ENCODE measurements at regions not wholly inside any gene's neighbourhood (a gene's known extent, or its start where the extent isn't known, plus 50 kb on each side); places are given as distances from the start of the nearest gene placed in this dataset.

- no peaks in the 10 kb centered on the region for H3K27me3 ChIP-seq (replicated peaks in 1 of 4; ENCODE audit: control insufficient read depth in 3 of 4, extremely low read depth in 1 of 4, insufficient read depth in 3 of 4, low read length in 3 of 4)
- H2AK5ac ChIP-seq (ENCODE audit: low read depth, low read length) = no peak overlapping the region
- H2AFZ ChIP-seq (ENCODE audit: low read length) = no peak overlapping the region
- H3K27ac ChIP-seq (ENCODE audit: low read depth, low read length) = no peak overlapping the region
- no peak overlapping the region for H2BK120ac ChIP-seq (replicated peaks; ENCODE audit: low read depth, low read length)
- ChIA-PET CTCF (ENCODE audit: partially characterized antibody) (interaction anchor here (0.6 to 0.7 kb wide), 2 partner anchors 10 to 129 kb away, joined by 3 read pairs; no protein-coding TSS in a partner anchor), POLR2A (ENCODE audit: partially characterized antibody) (no interaction called here)
- DNase-seq (ENCODE audit: low read depth in 1 of 2, low spot score in 2 of 2) (no peak), FAIRE-seq (no peak)
- peaks cover 4% of the 10 kb centered on the region in 2 experiments; a peak in 1 of 4 replicates for H3K9me3 ChIP-seq (ENCODE audit: insufficient read depth in 2 of 2, low read depth in 1 of 2, low read length in 1 of 2)
- no peak overlapping the region for H4K5ac ChIP-seq (ENCODE audit: insufficient read length, low read depth, low read length)
- 74% methylated on average over 4 of the region's 4 CpGs; no CpG with 5 or more reads in 1 of the 2 experiments for WGBS, 2 experiments (ENCODE audit: extremely low coverage in 1 of 2, insufficient coverage in 1 of 2, insufficient read length in 1 of 2, insufficient replicate concordance in 2 of 2, low coverage in 1 of 2, low lambda C conversion rate in 2 of 2, missing lambda C conversion rate in 1 of 2)
- no peak overlapping the region for H3K18ac ChIP-seq (ENCODE audit: extremely low read depth, low read length)
- no peak overlapping the region for H3K56ac ChIP-seq (replicated peaks; ENCODE audit: insufficient read length, low read depth, low read length)
- H3K9ac ChIP-seq (replicated peaks in 1 of 4; ENCODE audit: extremely low read depth in 1 of 4, low read depth in 3 of 4, low read length in 3 of 4) = no peak overlapping the region
- H3K4me1 ChIP-seq (replicated peaks in 1 of 4; ENCODE audit: control insufficient read depth in 3 of 4, insufficient read depth in 4 of 4, low read length in 3 of 4) = no peaks in the 10 kb centered on the region
- no peak overlapping the region for H4K8ac ChIP-seq (ENCODE audit: extremely low read depth, insufficient read depth, low read length)
- no peak overlapping the region for H3K14ac ChIP-seq (ENCODE audit: insufficient read length)
- no peaks in the 10 kb centered on the region for H4K20me1 ChIP-seq (replicated peaks in 1 of 2; ENCODE audit: control insufficient read depth in 1 of 2, insufficient read depth in 2 of 2, low read length in 2 of 2)
- H3K4me2 ChIP-seq (ENCODE audit: insufficient read depth in 1 of 2, low read depth in 2 of 2, low read length in 2 of 2) = no peak overlapping the region
- H3K4me3 ChIP-seq (ENCODE audit: extremely low read depth in 1 of 4, insufficient read depth in 2 of 4, low read depth in 3 of 4, low read length in 4 of 4) = no peak overlapping the region
- H3K36me3 ChIP-seq (ENCODE audit: control insufficient read depth in 2 of 4, insufficient read depth in 4 of 4, low read length in 3 of 4) = no peaks in the 10 kb centered on the region
- H3K23me2 ChIP-seq (ENCODE audit: low read depth, low read length) = no peaks in the 10 kb centered on the region
- no peak overlapping the region for H2BK20ac ChIP-seq (ENCODE audit: low read length)
- no peak overlapping the region for H4K91ac ChIP-seq (replicated peaks; ENCODE audit: insufficient read length, low read length)
- H3K79me2 ChIP-seq (ENCODE audit: control insufficient read depth in 1 of 2, insufficient read depth in 2 of 2, low read length in 2 of 2) = no peaks in the 10 kb centered on the region
- H2BK15ac ChIP-seq (ENCODE audit: low read length) = no peak overlapping the region
- H2BK5ac ChIP-seq (ENCODE audit: low read depth, low read length) = no peak overlapping the region
- no peak overlapping the region for H3K4ac ChIP-seq (replicated peaks; ENCODE audit: insufficient read length, low read depth, low read length)
- H2BK12ac ChIP-seq (ENCODE audit: low read depth, low read length) = no peak overlapping the region
- H3K79me1 ChIP-seq (ENCODE audit: low read depth, low read length) = no peaks in the 10 kb centered on the region
- H3K23ac ChIP-seq (ENCODE audit: insufficient read length) = no peak overlapping the region
- no peak for TF ChIP-seq ATF3 (IDR thresholded peaks at IDR 0.05; ENCODE audit: insufficient read depth, low read depth, low read length)
- TF ChIP-seq PHF8 (conservative IDR thresholded peaks at IDR 0.05; ENCODE audit: low read depth, low read length) = no peak
- TF ChIP-seq SP2 (IDR thresholded peaks at IDR 0.05; ENCODE audit: low read length) = no peak
- no peak for TF ChIP-seq CEBPB (IDR thresholded peaks at IDR 0.05; ENCODE audit: low read depth, low read length)
- TF ChIP-seq CTCF (IDR thresholded peaks at IDR 0.05; ENCODE audit: control extremely low read depth in 1 of 3, insufficient read depth in 1 of 3, low read depth in 1 of 3, low read length in 3 of 3) = no peak
Measured at GRCh38 chr9:80547613-80548012, 975.8 kb downstream of the TLE4 start.
